Activated naive CD4-positive, alpha-beta T cell treated with Interleukin-2 at 50 U/mL for 16 hours (primary cell): ENCODE measurements at regions not wholly inside any gene's neighbourhood (a gene's known extent, or its start where the extent isn't known, plus 50 kb on each side); places are given as distances from the start of the nearest gene placed in this dataset.

Experiments
- DNase-seq: peaks from one replicate; pipeline ENCODE4 v3.0.0-alpha.2; 2020

- DNase-seq, result no peak
Measured at GRCh38 chr4:129429581-129430320, 333.8 kb downstream of the C4orf33 start.

- DNase-seq, result no peak
Measured at GRCh38 chr4:129437347-129437746, 341.4 kb downstream of the C4orf33 start.

GRCh38 chr4:129438456-129438981 is 342.6 kb downstream of the C4orf33 start:
- no peak for DNase-seq

- DNase-seq, result no peak
Measured at GRCh38 chr4:129446074-129446473, 350.1 kb downstream of the C4orf33 start.

GRCh38 chr4:129453524-129454200 is 357.7 kb downstream of the C4orf33 start:
- no peak for DNase-seq

GRCh38 chr4:129455482-129455881 is 359.5 kb downstream of the C4orf33 start:
- DNase-seq, result no peak

- DNase-seq, result no peak
Measured at GRCh38 chr4:129468624-129469023, 372.7 kb downstream of the C4orf33 start.

GRCh38 chr4:129474698-129475097 is 378.7 kb downstream of the C4orf33 start:
- no peak for DNase-seq

GRCh38 chr4:129481107-129481506 is 385.2 kb downstream of the C4orf33 start:
- no peak for DNase-seq

- no peak for DNase-seq
Measured at GRCh38 chr4:129488427-129488826, 392.5 kb downstream of the C4orf33 start.

- DNase-seq, result no peak
Measured at GRCh38 chr4:129490516-129490915, 394.6 kb downstream of the C4orf33 start.

GRCh38 chr4:129498626-129499025 is 402.7 kb downstream of the C4orf33 start:
- DNase-seq, result no peak

- DNase-seq, result no peak
Measured at GRCh38 chr4:129514852-129515251, 418.9 kb downstream of the C4orf33 start.

- DNase-seq, result no peak
Measured at GRCh38 chr4:129515356-129515755, 419.4 kb downstream of the C4orf33 start.

GRCh38 chr4:129526812-129527211 is 430.9 kb downstream of the C4orf33 start:
- DNase-seq, result no peak

GRCh38 chr4:129531253-129531652 is 435.3 kb downstream of the C4orf33 start:
- no peak for DNase-seq

GRCh38 chr4:129532573-129532972 is 436.6 kb downstream of the C4orf33 start:
- no peak for DNase-seq

- no peak for DNase-seq
Measured at GRCh38 chr4:129543299-129543698, 447.3 kb downstream of the C4orf33 start.

GRCh38 chr4:129545599-129546278 is 449.8 kb downstream of the C4orf33 start:
- DNase-seq, result no peak

- DNase-seq, result no peak
Measured at GRCh38 chr4:129546531-129546930, 450.6 kb downstream of the C4orf33 start.

GRCh38 chr4:129550281-129550785 is 454.4 kb downstream of the C4orf33 start:
- no peak for DNase-seq

- DNase-seq, result no peak
Measured at GRCh38 chr4:129561280-129561679, 465.3 kb downstream of the C4orf33 start.

- DNase-seq, result no peak
Measured at GRCh38 chr4:129561886-129562671, 466.1 kb downstream of the C4orf33 start.
